NCI-H1694 (cell line): ENCODE measurements at regions not wholly inside any gene's neighbourhood (a gene's known extent, or its start where the extent isn't known, plus 50 kb on each side); places are given as distances from the start of the nearest gene placed in this dataset.
"Not testable (repeated sequence)": the region's sequence is repeated elsewhere in the genome, so short reads cannot be mapped to it uniquely, and the experiment has no call there.

Experiments used
- DNase-seq: peaks from one replicate; lab custom pipeline; 2025; lab: John Stamatoyannopoulos, UW

GRCh38 chr20:19897891-19898290, 119.3 kb upstream of the NAA20 start:
- no peak for DNase-seq

DNA sequence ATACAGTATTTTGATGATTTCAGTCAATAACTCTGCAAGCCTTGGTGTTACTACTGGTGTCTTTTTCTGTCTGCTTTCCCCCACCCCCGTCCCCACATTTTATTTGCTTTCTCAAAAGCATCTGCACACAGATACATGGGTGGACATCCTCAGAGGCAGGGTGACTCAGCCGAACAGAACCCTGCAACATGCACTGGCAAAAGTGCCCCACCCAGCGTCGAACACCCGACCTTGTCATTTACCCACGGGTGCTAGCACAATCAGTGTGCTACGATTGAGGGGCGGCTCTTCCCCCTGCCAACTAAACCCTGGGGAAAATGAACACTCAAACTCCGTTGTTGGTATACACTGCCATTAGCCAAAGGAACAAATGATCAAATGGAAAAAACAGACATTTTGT, 115.9 kb upstream of the NAA20 start:
- DNase-seq: no peak

- DNase-seq: no peak
Observed at GRCh38 chr20:19903168-19903811, 113.9 kb upstream of the NAA20 start.

- no peak for DNase-seq
Observed at GRCh38 chr20:19907326-19908056, 109.7 kb upstream of the NAA20 start.

DNA sequence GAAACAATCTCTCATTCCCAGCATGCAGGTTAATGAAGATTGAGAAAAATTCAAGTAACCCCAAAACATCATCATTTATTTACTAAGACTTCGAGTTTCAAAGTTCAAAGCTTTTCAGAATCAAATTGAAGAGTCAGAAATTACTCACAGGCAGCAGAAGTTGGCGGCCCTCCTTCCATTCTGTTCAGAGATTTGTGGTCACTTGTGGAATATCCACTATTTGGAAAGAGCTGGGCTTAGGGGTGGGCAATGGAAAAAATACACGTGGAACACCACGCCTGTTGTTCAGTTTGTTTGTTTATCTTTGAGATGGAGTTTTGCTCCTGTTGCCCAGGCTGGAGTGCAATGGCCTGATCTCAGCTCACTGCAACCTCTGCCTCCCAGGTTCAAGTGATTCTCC, 108.6 kb upstream of the NAA20 start:
- no peak for DNase-seq

GRCh38 chr20:19909725-19910124, 107.4 kb upstream of the NAA20 start:
- DNase-seq: no peak

DNA sequence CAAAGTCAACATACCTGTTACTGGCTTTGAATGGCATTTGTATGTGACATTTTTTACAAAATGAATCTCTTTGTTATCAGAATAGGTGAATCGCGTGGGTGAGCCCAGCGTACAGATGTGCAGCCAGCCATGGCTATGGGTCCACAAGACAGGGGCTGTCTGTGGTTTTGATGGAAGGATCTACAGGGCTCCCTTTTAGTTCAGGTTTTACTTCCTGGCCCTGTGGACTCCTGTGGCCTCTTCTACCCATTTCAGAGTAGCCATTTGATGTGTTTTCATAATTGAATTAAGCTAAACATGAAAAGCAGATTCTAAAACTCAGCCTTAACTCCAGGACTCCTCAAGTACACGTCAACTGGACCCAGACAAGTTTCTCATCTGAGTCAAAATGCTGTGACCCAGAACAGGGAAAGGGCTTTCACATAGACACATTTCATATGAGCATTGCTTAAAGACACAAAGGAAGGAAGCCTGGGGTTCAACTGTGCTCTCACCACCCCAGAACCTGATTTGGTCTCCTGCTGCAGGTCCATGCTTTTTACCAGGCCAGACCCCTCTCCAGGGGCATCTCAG, 105.3 kb upstream of the NAA20 start:
- no peak for DNase-seq

DNA sequence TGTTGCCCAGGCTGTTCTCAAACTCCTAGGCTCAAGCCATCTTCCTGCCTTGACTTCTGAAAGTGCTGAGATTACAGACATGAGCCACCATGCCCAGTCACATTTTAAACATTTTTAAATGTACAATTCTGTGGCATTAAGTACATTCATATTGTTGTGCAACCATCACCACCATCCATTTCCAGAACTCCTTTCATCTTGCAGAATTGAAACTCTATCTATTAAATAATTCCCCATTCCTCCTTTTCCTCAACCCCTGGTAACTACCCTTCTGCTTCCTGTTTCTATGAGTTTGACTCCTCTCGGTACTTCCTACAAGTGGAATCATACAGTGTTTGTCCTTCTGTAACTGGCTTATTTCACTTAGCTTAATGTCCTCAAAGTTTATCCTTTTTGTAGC, 103.8 kb upstream of the NAA20 start:
- no peak for DNase-seq

GRCh38 chr20:19913927-19914614, 103.1 kb upstream of the NAA20 start:
- DNase-seq: no peak

GRCh38 chr20:19915111-19915798, 101.9 kb upstream of the NAA20 start:
- DNase-seq: no peak

GRCh38 chr20:19916531-19917485, 100.4 kb upstream of the NAA20 start:
- no peak for DNase-seq

DNA sequence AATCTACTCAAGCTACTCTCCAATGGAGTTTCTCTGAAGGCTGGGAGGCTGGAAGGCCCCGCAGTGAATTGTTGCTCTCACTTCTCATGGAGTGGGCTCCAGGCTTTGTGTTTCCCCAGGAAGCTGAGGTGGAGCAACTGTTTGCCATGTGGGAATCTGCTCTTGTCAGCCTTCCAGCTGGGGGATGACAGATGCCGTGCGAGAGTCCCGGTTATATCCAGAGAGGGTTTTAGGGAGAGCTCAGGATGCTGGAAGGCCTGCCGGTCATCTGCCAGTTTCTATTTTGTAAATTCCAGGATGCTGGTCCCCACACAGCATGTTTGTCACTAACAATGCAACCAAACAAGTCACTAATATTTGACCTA, 98.2 kb upstream of the NAA20 start:
- DNase-seq: peak; percentile 79

- no peak for DNase-seq
Observed at GRCh38 chr20:19920381-19921138, 96.6 kb upstream of the NAA20 start.

DNA sequence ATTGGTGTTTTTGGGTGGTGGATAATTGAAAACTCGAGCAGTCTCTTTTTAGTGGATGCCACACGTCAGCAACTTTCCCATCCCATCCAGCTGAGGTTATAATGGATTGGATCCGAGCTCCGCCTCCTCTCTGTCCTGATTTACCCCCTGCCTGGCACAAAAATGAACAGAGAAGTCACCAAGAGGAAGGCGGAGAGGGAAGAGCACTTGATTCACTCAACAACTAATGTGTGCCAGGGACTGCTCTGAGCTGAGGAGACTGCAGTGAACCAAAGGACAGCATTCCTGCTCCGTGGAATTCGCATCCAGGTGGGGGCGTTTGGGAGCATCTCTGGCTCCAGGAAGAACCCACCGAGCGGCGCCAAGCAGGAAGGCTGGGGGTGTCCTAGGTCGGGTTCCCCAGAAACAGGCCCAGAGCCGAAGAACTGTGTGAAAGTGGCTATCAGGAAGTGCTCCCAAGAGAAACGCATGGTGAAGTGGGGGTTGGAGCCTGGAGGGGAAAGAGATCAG, 95.8 kb upstream of the NAA20 start:
- DNase-seq: no peak

GRCh38 chr20:19921829-19922228, 95.3 kb upstream of the NAA20 start:
- DNase-seq: not testable (repeated sequence)

- DNase-seq: no peak
Observed at GRCh38 chr20:19922716-19923115, 94.4 kb upstream of the NAA20 start.

GRCh38 chr20:19923762-19924161, 93.4 kb upstream of the NAA20 start:
- no peak for DNase-seq

GRCh38 chr20:19924255-19924654, 92.9 kb upstream of the NAA20 start:
- DNase-seq: no peak

GRCh38 chr20:19926591-19926990, 90.6 kb upstream of the NAA20 start:
- no peak for DNase-seq

GRCh38 chr20:19928328-19929011, 88.7 kb upstream of the NAA20 start:
- DNase-seq: no peak
